ENCODE measurements at regions not wholly inside any gene's neighbourhood (a gene's known extent, or its start where the extent isn't known, plus 50 kb on each side); places are given as distances from the start of the nearest gene placed in this dataset.
"Not testable (repeated sequence)": the region's sequence is repeated elsewhere in the genome, so short reads cannot be mapped to it uniquely, and the experiment has no call there.

DNA sequence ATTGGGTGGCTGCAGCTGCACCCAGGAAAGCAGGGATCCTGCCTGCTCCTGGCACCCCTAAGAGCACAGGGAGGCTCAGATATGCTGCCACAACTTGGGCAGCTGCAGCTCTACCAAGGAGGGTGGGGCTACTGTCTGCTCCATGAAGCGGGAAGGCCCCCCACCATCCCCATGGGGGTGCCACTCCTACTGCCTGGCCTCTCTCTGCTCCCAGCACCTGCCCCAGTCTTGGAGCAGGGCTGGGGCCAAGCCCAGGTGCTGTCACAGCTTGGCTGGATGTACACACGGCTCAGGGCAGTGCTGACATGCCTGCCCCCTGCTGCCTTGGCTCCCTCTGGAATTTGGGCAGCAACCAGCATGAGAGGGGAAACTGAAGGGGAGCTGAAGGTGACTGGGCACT, 214.7 kb upstream of the PLPPR1 start:
- no peak for DNase-seq

DNA sequence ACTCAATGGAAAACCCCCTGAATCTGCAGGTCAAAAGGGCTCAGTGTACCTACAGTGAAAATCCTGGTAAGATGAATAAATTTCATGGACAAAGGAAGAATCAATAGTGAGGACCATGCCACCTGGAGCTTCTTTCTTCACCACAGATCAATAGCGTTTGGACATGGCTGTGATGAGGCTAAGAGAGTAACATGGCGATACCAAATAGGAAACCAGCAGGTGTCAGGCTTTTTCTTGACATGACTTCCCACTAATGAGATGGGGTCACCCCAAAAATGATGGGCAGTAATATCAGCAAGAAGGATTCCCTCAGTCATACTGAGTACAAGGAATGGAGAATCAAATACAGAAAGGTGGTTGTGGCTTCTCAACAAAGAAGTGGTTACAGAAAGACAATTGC, 208.5 kb upstream of the PLPPR1 start:
- DNase-seq: no peak

DNA sequence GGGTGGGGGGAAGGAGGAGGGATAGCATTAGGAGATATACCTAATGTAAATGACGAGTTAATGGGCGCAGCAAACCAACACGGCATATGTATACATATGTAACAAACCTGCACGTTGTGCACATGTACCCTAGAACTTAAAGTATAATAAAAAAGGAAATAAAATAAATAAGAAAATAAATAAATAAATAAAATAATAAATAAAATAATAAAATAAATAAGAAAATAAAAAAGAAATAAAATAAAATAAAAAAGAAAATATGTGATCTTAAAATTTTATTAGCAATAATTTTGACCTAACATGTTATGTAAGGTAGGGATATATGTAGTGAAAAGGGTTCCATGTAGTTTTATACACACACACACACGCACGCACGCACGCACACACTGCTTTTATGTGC, 195.5 kb upstream of the PLPPR1 start:
- not testable (repeated sequence) for DNase-seq

DNA sequence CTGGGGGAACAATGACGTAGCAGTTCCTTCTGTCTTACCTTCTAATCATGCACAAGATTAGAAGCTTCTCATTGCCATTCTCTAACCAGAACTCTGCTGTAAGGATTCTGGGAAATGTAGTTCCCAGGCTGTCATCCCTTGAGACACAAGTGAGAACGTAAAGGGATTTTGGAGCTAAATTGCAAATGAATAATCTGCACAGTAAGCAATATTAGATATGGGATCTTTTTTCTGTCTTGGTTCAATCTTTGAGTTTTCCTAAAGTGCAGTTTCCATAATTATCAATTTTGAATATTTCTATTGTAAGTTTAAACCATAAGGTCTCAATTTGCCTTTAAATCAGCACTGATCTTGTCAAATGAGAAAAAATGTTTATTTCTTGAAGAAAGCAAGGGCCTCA, 189.7 kb upstream of the PLPPR1 start:
- no peak for DNase-seq

DNA sequence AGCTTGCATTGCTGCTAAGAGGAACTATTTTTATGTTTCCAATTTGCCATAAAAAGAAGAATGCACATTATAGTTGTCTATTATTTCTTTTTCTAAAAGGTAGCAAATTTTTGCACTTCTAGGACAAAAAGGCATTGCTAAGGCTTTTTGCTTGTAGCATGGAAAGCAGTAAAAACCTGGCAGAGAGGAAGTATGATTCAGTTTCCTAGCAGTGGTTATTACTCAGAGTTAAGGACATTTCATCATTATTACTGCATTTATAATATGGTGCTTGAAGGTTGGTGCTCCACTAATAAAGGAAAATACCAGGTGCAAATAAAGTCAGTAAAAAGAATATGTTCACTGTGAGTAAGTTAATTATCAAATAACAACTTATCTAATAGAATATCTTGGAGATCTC, 179.8 kb upstream of the PLPPR1 start:
- DNase-seq: no peak

DNA sequence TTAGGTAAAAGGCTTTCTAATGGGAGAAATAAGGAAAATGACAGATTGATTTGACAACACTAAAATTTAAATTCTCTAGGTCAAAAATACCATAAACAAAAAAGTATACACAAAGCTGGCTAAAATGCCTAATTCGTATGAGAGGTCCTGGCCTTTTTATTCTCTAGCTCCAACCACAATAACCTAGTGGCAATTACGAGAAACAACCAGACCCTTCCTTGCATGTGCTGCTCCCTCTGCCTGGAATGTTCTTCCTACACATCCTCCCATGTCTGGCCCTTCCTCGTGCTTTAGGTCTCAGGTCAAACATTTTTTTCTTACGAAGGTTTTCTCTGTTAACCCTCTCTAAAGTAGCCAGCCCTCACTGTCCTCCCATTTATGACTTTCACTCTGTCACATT, 176.4 kb upstream of the PLPPR1 start:
- DNase-seq: no peak

DNA sequence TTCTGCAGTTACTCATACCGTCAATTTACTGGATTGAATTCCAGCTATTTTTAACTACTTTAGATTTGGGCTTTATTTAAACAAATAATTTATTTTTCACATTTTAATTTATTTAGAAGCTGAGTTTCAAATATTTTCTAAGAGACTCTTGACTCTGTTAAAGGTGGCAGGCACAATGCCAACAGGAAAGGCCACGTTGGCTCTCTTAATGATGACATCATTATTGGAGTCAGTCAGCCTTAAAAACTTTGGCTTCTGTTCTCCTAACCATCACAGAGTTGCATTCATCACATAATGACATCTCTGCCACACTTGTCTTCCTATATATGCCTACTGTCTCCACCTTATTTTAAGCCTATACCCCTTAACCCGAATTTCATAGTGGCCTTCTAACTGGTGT, 172.3 kb upstream of the PLPPR1 start:
- DNase-seq: no peak

DNA sequence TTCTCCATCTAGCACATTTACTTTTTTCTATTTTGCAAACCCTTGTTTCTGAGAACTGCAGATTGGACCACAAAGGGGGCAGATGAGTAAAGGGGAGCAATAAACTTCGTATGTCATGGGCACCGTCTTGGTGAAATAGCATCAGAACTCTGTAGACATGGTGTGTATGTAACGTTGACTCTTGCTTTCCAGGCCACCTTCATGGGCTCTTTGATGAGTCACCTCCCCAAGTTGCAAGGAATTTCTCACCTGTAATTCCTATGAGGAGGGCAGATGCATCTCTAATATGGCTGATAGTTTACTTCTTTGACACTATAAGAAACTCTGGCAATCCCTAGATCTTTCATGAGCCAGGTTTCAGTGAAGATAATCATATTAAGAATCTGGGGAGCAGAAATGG, 163.4 kb upstream of the PLPPR1 start:
- DNase-seq: no peak

DNA sequence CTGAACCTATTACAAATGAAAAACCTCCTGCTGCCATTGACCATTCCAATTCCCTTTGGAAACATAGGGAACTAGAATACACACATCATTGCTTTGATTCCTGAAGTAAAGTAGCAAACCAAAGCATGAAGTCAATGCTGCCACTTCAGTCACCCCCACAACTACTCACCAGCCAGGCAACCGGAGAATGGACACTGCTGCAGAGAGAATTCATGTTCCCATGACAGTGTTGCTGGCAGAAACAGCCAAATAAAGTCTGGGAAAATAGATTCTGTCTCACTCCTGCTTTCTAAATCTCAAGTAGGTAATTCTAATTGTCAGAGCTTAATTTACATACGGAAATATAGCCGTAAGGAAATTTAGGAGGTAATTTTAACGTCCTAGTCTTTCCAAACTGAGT, 162.9 kb upstream of the PLPPR1 start:
- DNase-seq: no peak

DNA sequence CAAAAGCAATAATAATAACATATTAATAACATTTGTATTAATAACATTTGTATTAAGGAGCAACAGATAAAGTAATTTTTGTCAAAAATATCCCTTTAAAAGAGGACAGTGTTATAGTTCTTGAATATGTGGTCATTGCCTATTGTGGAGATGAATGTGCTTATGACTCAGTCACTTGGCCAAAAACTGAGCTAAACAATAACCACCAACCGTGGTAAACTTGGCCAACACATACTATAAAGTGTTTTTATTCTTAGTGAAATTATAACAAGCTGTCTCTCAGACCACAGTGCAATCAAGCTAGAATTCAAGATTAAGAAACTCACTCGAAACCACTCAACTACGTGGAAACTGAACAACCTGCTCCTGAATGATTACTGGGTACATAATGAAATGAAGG, 159.2 kb upstream of the PLPPR1 start:
- DNase-seq: no peak

DNA sequence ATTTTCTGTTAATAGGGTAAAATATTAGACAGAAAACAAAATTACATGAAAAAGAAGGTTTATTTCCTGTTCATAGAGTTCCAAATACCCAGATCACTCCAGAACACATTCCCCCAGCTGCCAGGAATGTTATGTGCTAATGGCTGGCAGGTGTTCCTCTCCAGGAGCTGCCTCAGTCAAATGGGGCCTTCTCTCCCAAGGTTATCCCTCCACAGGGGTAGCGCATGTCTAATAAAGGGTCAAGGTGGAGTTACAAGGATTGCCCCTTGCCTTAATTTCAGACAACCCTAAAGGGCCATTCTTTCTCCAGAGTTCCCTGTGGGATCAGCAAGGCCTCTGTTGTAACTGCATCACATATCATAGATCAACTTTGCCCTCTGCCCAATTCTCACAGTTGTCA, 148.6 kb upstream of the PLPPR1 start:
- DNase-seq: no peak

DNA sequence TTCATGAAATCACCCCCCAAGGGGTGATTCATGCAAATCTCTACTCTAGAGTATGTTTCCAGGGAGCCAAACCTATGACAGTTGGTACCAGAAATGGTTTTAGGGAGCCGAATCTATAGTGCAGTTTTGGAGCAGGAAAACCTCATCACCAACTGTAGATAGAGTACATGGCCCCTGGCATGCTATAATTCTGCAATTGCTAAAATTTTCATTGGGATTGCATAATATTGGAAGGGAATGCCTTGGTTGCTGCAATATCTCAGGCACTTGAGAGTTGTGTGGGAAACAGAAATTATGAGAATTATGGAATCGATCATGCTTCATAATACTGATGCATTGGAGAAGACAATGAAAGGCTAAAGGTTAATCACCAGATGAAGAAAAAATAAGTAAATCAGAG, 148.2 kb upstream of the PLPPR1 start:
- no peak for DNase-seq

DNA sequence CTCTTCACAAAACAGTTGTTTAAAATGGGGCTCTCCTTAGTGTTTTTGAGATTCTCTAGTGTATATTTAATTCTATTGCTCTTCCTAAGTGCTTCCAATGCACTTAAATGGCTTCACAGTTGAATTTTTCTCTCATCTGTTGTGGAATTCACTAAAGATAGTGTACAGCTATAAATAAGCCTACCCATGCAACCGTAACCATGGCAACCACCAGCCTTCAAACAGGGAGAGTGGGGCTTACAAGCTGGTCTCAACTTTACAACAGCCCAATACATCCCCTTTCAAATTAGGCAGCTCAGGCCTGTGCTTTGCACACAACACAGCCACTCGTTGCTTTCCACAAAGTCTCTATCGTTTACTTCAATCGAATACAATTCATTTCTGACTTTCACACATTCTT, 144.0 kb upstream of the PLPPR1 start:
- DNase-seq: no peak

DNA sequence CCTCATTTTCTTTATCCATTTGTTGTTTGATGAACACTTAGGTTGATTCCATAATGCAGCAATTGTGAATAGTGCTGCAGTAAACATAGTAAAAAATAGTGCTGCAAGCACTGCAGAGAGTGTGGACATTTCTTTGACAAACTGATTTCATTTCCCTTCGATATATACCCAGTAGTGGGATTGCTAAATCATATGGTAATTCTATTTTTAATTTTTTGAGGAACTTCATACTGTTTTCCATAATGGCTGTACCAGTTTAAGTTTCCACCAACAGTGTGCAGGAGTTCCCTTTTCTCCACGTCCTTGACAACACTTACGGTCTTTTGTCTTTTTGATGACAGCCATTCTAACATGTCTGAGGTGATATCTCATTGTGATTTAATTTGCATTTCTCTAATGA, 138.2 kb upstream of the PLPPR1 start:
- no peak for DNase-seq

DNA sequence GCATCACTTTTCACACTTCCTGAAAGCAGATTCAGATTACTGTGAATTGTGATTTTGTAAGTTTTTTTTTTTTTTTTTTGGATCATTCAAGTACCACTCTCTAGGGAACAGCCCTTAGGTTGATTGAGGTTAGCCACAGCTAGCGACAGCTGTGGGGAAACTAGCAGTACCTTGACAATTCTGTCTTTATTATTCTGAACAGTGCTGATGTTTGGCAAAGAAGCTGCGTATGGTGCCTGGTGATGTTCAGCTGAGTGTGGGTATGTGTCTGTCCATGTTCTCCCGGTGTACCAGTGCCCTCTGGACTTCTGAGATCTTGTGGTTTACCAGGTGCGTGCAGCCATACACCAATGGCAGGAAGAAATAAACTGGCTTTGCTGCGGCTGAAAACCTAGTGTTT, 117.3 kb upstream of the PLPPR1 start:
- DNase-seq: peak; percentile 83

DNA sequence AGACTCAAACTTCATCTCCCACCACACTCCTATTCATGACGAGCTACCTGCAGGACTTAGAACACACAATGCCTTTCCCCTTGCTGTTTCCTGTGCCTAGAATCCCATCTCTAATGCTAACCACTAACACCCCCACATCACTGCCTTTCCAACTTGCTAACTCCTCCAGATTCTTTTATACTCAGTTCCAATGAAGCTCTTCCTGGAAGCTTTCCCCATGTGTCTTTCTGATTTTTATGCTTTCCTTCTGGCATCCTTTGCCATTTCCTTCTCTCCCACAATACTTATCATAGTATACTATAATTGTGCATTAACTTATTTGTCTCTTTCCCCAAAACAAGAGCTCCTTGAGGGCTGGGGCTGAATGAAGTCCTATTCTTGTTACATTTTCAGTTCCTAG, 115.3 kb upstream of the PLPPR1 start:
- DNase-seq: no peak

DNA sequence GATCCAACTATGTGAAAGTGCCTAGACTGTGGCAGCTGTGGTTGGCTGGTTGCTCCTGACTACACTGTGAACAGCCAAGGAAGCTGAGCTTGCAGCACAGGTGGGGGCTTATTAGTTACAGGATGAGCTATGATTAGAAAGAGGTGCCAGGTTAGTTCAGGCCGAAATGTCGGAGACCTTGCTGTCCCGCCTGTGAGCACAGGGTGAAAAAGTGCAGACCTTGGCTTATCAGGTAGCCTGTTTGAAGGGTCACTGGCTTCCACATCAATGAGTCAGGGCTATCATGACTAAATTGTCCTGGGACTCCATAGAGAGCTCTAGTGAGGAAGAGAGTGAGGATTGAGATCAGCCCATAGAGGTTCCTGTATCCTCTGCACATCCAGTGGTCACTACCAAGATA, 114.3 kb upstream of the PLPPR1 start:
- no peak for DNase-seq

DNA sequence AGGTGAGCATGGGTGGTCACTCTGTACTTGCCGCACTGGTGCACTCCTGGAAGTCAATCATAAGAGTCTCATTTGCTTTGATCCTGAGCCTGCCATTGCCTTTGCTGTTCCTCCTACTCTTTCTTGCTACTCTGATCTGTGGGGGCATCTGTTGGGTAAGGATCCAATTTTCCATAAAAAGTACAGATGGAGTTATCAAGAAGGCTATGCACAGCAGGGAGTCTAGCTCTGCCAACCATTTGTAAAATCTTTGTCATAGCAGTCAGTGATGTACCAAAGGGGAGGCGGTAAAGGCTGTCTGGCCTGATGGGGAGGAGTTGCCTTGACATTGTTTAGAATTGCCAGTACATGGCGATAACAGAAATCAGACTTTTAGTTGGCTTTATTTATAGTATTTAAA, 109.0 kb upstream of the PLPPR1 start:
- DNase-seq: no peak

DNA sequence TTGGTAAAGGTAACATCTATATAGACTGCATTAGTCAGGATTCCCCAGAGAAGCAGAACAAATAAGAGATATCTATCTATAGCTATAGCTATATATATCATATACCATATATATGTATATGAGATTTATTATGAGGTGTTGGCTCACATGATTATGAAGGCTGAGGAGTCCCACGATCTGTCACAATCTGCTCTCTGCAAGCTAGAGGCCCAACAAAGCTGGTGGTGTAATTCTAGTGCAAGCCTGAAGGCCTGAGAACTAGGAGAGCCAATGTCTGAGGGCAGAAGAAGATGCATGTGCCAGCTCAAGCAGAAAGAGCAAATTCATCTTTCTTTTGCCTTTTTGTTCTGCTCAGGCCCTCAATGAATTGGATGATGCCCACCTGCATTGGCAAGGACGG, 102.2 kb upstream of the PLPPR1 start:
- DNase-seq: no peak

DNA sequence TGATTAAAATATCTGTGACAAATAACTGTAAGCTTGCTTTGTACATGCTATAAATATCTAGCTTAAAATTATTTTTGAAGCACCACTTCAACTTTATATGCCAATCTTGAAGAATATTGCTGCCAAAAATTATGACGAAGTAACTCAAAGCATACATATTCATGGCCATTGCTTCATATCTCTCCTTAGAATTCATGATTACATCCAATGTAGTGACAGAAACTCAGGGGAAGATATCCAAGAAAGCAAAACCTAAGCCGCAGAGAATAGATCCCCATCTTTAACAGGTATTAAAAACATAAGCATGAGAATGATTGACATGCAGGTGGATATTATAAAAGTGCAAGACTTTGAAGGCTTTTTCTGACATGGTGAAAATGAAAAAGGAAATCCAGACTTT, 100.8 kb upstream of the PLPPR1 start:
- no peak for DNase-seq

DNA sequence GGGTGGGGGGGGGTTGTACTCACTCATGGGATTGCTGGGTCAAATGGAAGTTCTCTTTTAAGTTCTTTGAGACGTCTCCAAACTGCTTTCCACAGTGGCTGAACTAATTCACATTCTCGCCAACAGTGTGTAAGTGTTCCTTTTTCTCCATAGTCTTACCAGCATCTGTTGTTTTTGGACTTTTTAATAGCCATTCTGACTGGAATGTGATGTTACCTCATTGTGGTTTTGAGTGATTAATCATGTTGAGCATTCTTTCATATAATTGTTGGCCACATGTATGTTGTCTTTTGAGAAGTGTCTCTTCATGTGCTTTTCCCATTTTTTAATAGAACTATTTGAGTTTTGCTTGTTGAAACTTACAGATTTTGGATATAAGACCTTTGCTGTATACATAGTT, 94.9 kb upstream of the PLPPR1 start:
- DNase-seq: no peak

DNA sequence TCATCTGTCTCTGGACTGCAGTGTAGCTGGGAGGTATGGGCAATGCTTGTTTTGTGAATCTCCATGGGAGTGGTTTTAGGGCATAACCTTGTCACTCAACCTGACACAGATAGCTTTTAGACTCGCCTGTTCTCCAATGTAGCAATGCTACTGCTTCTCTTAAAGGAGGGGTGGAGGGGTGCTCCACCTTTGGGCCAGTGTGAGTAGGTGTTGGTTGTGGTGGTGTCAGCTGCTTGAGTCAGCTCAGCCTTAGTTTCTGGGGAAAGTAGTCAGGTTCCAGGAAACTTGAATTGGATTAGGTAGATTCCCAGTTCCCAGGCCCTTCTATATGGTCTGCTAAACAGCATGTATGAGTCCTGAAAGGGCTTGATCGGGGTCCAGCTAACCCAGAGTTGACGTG, 91.1 kb upstream of the PLPPR1 start:
- no peak for DNase-seq

DNA sequence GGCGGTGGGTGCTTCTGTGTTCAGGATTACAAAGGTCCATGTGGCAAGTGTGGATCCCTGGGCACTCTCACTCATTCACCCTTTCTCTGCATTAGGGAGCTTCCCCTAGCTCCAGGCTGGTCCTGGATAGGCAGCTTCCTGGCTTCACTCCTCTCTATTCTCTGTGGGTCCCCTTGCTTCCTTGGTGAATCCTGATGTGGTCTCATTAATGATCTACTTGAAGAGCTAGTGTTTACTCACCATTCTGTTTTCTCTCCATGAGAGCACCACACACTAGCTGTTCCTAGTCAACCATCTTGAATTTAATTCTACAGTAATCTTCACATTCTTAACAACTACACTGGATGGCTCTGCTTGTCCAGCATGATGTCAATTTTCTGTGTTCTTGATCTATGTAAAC, 90.0 kb upstream of the PLPPR1 start:
- no peak for DNase-seq

DNA sequence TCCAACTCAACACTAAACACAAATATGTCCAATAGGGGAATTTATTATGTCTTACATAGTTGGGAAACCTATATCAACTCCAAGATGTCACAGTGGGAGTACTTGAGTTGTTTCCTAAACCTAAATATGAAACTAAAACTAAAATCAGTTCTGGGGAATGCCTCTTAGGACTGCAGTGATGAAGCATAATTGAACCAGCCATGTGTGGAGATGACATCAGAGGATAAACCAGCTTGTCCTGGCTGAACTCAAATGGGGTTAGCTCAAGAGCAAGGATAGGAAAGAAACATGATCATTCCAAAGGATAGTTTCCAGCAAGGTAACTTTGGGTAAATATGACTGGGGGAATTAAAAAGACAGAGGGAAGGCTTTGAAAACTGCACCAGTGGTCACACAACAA, 88.9 kb upstream of the PLPPR1 start:
- no peak for DNase-seq

DNA sequence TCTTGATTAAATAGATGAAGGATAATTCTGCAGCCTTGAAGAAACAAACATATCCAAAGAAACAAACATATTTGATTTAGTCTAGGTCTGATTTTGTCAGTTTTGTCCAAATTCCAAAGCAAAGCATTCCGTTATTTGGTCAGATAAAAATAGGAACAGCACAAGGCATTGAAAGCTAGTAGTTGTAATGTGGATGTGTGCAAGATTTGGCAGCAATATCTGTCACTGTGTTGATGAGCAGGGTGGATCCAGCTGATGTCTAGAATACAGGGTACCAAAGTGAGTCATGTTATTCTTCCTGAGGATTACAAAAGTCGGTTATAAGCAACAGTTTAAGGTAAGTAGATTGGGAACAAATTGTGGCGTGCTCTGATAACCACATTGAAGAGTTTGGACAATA, 69.3 kb upstream of the PLPPR1 start:
- DNase-seq: no peak
